ENCODE measurements at regions not wholly inside any gene's neighbourhood (a gene's known extent, or its start where the extent isn't known, plus 50 kb on each side); places are given as distances from the start of the nearest gene placed in this dataset.

- intact Hi-C loops (cut with micrococcal nuclease) = loop anchor here (10.0 kb wide), 1 partner anchor 1707 kb away; no protein-coding TSS in a partner anchor
- CTCF ChIA-PET = no interaction called here
These were observed 405.8 kb downstream of the TMEM182 start for GRCh38 chr2:103167599-103167998.

More at GRCh38 chr2:103167599-103167998, 405.8 kb downstream of the TMEM182 start:
- H4K20me1 ChIP-seq (replicated peaks; ENCODE audit: control insufficient read depth, extremely low read depth, insufficient read depth, low read length) = no peaks in the 10 kb centered on the region
- no peaks in the 10 kb centered on the region for H3K27me3 ChIP-seq (ENCODE audit: control insufficient read depth in 2 of 2, insufficient read depth in 2 of 2, low read length in 2 of 2)
- dilution Hi-C loops (cut with MboI; ENCODE audit: extremely low pct_ligation_motif_present, low sequenced_read_pairs) = no loop called here
- H3K9ac ChIP-seq (replicated peaks; ENCODE audit: extremely low read depth, insufficient read depth, low read length) = no peak overlapping the region
- H3K9me1 ChIP-seq (replicated peaks; ENCODE audit: control insufficient read depth, extremely low read depth, insufficient read depth, low read length) = no peaks in the 10 kb centered on the region
- H2AFZ ChIP-seq (ENCODE audit: low read depth, low read length) = no peak overlapping the region
- H3K4me2 ChIP-seq (ENCODE audit: insufficient read depth, low read length) = no peak overlapping the region
- H3K36me3 ChIP-seq (ENCODE audit: control insufficient read depth in 2 of 2, extremely low read depth in 1 of 2, insufficient read depth in 2 of 2, low read length in 2 of 2) = no peaks in the 10 kb centered on the region
- DNase-seq (ENCODE audit: low read depth, low spot score) = no peak
- H3K9me3 ChIP-seq (replicated peaks; ENCODE audit: control insufficient read depth, insufficient read depth, low read length) = no peaks in the 10 kb centered on the region
- TF ChIP-seq GATA2 (IDR thresholded peaks at IDR 0.05; ENCODE audit: insufficient read depth, insufficient read length, low read depth, low read length) (no peak), POLR2AphosphoS5 (IDR thresholded peaks at IDR 0.05; ENCODE audit: insufficient read depth, low read depth, low read length) (no peak), JUN (IDR thresholded peaks at IDR 0.05; ENCODE audit: borderline replicate concordance, insufficient read depth, insufficient read length, low read depth) (no peak), FOS (IDR thresholded peaks at IDR 0.05; ENCODE audit: borderline replicate concordance, insufficient read depth, low read length) (no peak), EZH2 (IDR thresholded peaks at IDR 0.05; ENCODE audit: borderline replicate concordance, low read depth, low read length, severe bottlenecking) (no peak), MAX (IDR thresholded peaks at IDR 0.05; ENCODE audit: insufficient read depth, insufficient read length) (no peak), MYC (IDR thresholded peaks at IDR 0.05; ENCODE audit: low read depth, low read length) (no peak), POLR2A (IDR thresholded peaks at IDR 0.05; ENCODE audit: low read depth, low read length) (no peak)
- TF ChIP-seq, protein P1, sequence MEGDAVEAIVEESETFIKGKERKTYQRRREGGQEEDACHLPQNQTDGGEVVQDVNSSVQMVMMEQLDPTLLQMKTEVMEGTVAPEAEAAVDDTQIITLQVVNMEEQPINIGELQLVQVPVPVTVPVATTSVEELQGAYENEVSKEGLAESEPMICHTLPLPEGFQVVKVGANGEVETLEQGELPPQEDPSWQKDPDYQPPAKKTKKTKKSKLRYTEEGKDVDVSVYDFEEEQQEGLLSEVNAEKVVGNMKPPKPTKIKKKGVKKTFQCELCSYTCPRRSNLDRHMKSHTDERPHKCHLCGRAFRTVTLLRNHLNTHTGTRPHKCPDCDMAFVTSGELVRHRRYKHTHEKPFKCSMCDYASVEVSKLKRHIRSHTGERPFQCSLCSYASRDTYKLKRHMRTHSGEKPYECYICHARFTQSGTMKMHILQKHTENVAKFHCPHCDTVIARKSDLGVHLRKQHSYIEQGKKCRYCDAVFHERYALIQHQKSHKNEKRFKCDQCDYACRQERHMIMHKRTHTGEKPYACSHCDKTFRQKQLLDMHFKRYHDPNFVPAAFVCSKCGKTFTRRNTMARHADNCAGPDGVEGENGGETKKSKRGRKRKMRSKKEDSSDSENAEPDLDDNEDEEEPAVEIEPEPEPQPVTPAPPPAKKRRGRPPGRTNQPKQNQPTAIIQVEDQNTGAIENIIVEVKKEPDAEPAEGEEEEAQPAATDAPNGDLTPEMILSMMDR (IDR thresholded peaks at IDR 0.05; ENCODE audit: extremely low read depth in 1 of 2, insufficient read depth in 1 of 2, low read depth in 1 of 2, low read length in 2 of 2) = no peak
- no peaks in the 10 kb centered on the region for H3K4me1 ChIP-seq (ENCODE audit: control insufficient read depth, extremely low read depth, insufficient read depth, low read length)
- no peak overlapping the region for H3K27ac ChIP-seq (ENCODE audit: insufficient read depth, low read depth, low read length)
- BruUV-seq (replicated peaks) = no TSS peak
- no peak overlapping the region for H3K4me3 ChIP-seq (replicated peaks in 1 of 3; ENCODE audit: insufficient read depth in 1 of 3, low read depth in 1 of 3, low read length in 3 of 3)
- H3K79me2 ChIP-seq (ENCODE audit: control insufficient read depth, insufficient read depth, low read length) = no peaks in the 10 kb centered on the region
- POLR2A ChIA-PET = no interaction called here
- no peak for FAIRE-seq

Measured in endothelial cell of umbilical vein (primary cell).